HL-60 (cell line): ENCODE measurements at regions not wholly inside any gene's neighbourhood (a gene's known extent, or its start where the extent isn't known, plus 50 kb on each side); places are given as distances from the start of the nearest gene placed in this dataset.

Experiments used
- DNase-seq, 2 experiments: peaks; one replicate each; pipeline ENCODE4 v3.0.0-alpha.2; 2010 to 2020; ENCODE audit warnings: low read depth in 1 of 2, low spot score in 1 of 2
- H3K27ac ChIP-seq: fragments of 250-450 bp; sonication (Bioruptor Pico); replicated peaks from 2 replicates; pipeline ENCODE4 v1.5.1; 2020; ENCODE audit warnings: mild to moderate bottlenecking, moderate library complexity
- H3K27me3 ChIP-seq: fragments of 250-450 bp; sonication (Bioruptor Pico); 2 replicates; pipeline ENCODE4 v1.5.1; 2021; ENCODE audit warnings: mild to moderate bottlenecking, moderate library complexity; ENCODE audit not compliant: insufficient read depth, poor library complexity, severe bottlenecking
- H3K4me3 ChIP-seq: replicated peaks from 2 replicates; pipeline ENCODE4 v1.5.1; 2011; ENCODE audit warnings: mild to moderate bottlenecking, control low read depth, low read length; ENCODE audit not compliant: insufficient read depth
- CTCF ChIP-seq: IDR thresholded peaks from one replicate; pipeline ENCODE4 v1.5.1; 2011; ENCODE audit warnings: low read length, control low read depth, inconsistent platforms; ENCODE audit not compliant: insufficient read depth
- GABPA ChIP-seq: IDR thresholded peaks from 2 replicates; pipeline ENCODE4 v1.6.1; 2012; ENCODE audit warnings: low read depth
- POLR2AphosphoS5 ChIP-seq: IDR thresholded peaks from 2 replicates; pipeline ENCODE4 v1.6.1; 2012; ENCODE audit warnings: low read depth
- REST ChIP-seq: IDR thresholded peaks from 2 replicates; pipeline ENCODE4 v1.6.1; 2012; ENCODE audit warnings: low read depth; ENCODE audit not compliant: insufficient replicate concordance
- SPI1 ChIP-seq: IDR thresholded peaks from 2 replicates; pipeline ENCODE4 v1.6.1; 2012; ENCODE audit warnings: low read depth, mild to moderate bottlenecking, borderline replicate concordance

- no peak overlapping the region for H3K4me3 ChIP-seq
- no peak for TF ChIP-seq POLR2AphosphoS5
These were observed 102.4 kb downstream of the CCT6B start for GRCh38 chr17:34858591-34859565.

GRCh38 chr17:34853924-34854323 is 107.3 kb downstream of the CCT6B start:
- Histone ChIP-seq H3K27me3 (no peaks in the 10 kb centered on the region), H3K27ac (no peak overlapping the region), H3K4me3 (no peak overlapping the region)
- TF ChIP-seq POLR2AphosphoS5, result no peak
- TF ChIP-seq GABPA, result no peak
- no peak for TF ChIP-seq CTCF
- TF ChIP-seq REST, result no peak
- TF ChIP-seq SPI1, result no peak
- DNase-seq, result no peak

More at GRCh38 chr17:34858591-34859565, 102.4 kb downstream of the CCT6B start:
- Histone ChIP-seq H3K27me3 (no peaks in the 10 kb centered on the region), H3K27ac (no peak overlapping the region)
- DNase-seq, result no peak

- H3K27me3 ChIP-seq, result no peaks in the 10 kb centered on the region
- H3K4me3 ChIP-seq, result no peak overlapping the region
- TF ChIP-seq POLR2AphosphoS5, result no peak
- TF ChIP-seq GABPA, result peak; percentile 59
- peak; percentile 60 to 85 for DNase-seq
- H3K27ac ChIP-seq, result peak overlapping the region; percentile 49
These were observed 108.6 kb downstream of the CCT6B start for GRCh38 chr17:34852614-34853013.

GRCh38 chr17:34851961-34852540 is 109.2 kb downstream of the CCT6B start:
- DNase-seq, result no peak

More at GRCh38 chr17:34851961-34852540, 109.2 kb downstream of the CCT6B start:
- peak overlapping the region; percentile 49 for H3K27ac ChIP-seq
- no peaks in the 10 kb centered on the region for H3K27me3 ChIP-seq
- TF ChIP-seq GABPA (no peak), CTCF (no peak), SPI1 (no peak), POLR2AphosphoS5 (no peak), REST (no peak)
- no peak overlapping the region for H3K4me3 ChIP-seq
